Brain microvascular endothelial cell (primary cell): ENCODE measurements at regions not wholly inside any gene's neighbourhood (a gene's known extent, or its start where the extent isn't known, plus 50 kb on each side); places are given as distances from the start of the nearest gene placed in this dataset.

Experiments
- DNase-seq: peaks from one replicate; pipeline ENCODE4 v3.0.0-alpha.2; 2020
- H3K27ac ChIP-seq: fragments of 250-450 bp; sonication (Bioruptor Pico); 2 replicates; pipeline ENCODE4 v1.5.1; 2020; ENCODE audit warnings: mild to moderate bottlenecking, moderate library complexity
- H3K27me3 ChIP-seq: fragments of 250-450 bp; sonication (Bioruptor Pico); replicated peaks from 2 replicates; pipeline ENCODE4 v1.5.1; 2020; ENCODE audit warnings: mild to moderate bottlenecking
- H3K36me3 ChIP-seq: fragments of 250-450 bp; sonication (Bioruptor Pico); replicated peaks from 2 replicates; pipeline ENCODE4 v1.5.1; 2020; ENCODE audit warnings: mild to moderate bottlenecking
- H3K4me3 ChIP-seq: 2 replicates; pipeline ENCODE4 v1.5.1; 2011; ENCODE audit warnings: low read depth, mild to moderate bottlenecking, control low read depth, low read length, moderate library complexity
- in situ Hi-C: cut with HindIII; loops from 2 replicates; pipeline ENCODE4 v1.10.0; 2017; ENCODE audit warnings: low sequenced_read_pairs, low pct_ligation_motif_present
- TF ChIP-seq, protein P1 (sequence below): IDR thresholded peaks from 2 replicates; pipeline ENCODE4 v1.5.1; 2011; ENCODE audit warnings: low read depth, mild to moderate bottlenecking, moderate library complexity, low read length, control low read depth, inconsistent platforms; ENCODE audit errors: missing control alignments

DNA sequence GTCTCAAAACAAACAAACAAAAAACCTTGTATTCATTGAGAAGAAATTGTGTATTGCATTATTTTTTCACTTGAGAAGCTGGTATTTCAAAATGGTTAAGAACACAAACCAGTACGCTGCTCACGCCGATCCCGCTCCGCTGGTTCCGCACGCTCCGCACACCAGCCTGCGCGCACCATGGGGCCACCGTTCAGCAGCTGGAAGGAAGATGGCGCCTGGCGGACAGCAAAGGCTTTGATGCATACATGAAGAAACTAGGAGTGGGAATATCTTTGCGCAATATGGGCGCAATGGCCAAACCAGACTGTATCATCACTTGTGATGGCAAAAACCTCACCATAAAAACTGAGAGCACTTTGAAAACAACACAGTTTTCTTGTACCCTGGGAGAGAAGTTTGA is 75.7 kb downstream of the RBM43 start:
- TF ChIP-seq, protein P1, sequence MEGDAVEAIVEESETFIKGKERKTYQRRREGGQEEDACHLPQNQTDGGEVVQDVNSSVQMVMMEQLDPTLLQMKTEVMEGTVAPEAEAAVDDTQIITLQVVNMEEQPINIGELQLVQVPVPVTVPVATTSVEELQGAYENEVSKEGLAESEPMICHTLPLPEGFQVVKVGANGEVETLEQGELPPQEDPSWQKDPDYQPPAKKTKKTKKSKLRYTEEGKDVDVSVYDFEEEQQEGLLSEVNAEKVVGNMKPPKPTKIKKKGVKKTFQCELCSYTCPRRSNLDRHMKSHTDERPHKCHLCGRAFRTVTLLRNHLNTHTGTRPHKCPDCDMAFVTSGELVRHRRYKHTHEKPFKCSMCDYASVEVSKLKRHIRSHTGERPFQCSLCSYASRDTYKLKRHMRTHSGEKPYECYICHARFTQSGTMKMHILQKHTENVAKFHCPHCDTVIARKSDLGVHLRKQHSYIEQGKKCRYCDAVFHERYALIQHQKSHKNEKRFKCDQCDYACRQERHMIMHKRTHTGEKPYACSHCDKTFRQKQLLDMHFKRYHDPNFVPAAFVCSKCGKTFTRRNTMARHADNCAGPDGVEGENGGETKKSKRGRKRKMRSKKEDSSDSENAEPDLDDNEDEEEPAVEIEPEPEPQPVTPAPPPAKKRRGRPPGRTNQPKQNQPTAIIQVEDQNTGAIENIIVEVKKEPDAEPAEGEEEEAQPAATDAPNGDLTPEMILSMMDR = no peak
- in situ Hi-C loops = no loop called here
- H3K36me3 ChIP-seq = no peaks in the 10 kb centered on the region

DNA sequence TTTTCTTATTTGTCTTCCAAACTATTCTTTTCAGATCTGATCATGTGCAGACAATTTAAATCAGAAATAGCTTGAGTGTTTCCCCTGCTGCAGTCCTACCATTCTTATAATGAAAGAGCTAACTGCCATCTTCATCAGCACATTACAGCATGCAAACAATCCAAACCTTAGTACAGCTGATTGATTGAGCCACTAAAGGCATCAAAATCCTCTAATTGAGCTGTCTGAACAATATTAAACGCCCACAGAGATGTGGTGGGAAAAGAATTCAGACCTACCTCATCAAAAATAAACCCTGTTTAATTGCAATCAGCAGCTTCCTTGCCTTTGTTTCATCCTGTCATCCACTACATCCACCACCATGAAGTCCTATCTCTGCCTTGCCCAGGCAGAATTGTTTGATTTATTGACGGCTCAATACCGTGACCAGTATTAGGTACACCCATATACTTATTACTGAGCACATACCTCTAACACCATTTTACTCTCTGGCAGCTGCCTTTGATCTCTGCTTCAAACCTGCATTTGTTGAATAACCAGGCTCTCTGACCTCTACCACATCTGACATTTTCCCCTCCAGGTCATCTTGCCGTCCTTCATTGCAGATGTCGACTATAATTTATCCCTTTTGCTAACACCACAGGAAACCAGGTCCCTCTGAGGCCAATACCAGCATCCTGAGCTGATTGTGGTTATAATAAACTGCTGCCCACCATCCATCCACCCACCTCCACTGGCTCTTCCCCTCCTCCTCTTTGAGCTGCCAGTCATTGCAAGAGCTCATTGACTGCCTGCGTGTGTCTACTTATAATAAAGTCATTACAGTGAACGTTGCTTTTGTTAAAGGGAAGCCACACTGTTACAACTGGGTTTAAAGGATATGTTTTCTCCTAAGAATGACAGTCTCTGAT is 78.5 kb downstream of the RBM43 start:
- TF ChIP-seq, protein P1 = no peak
- no peaks in the 10 kb centered on the region for H3K27me3 ChIP-seq
- no peak overlapping the region for H3K4me3 ChIP-seq
- in situ Hi-C loops = no loop called here
- no peaks in the 10 kb centered on the region for H3K36me3 ChIP-seq
- no peak for DNase-seq
- no peak overlapping the region for H3K27ac ChIP-seq

More for the DNA sequence above, 75.7 kb downstream of the RBM43 start:
- no peaks in the 10 kb centered on the region for H3K27me3 ChIP-seq
- DNase-seq = no peak
- H3K4me3 ChIP-seq = no peak overlapping the region
- no peak overlapping the region for H3K27ac ChIP-seq

DNA sequence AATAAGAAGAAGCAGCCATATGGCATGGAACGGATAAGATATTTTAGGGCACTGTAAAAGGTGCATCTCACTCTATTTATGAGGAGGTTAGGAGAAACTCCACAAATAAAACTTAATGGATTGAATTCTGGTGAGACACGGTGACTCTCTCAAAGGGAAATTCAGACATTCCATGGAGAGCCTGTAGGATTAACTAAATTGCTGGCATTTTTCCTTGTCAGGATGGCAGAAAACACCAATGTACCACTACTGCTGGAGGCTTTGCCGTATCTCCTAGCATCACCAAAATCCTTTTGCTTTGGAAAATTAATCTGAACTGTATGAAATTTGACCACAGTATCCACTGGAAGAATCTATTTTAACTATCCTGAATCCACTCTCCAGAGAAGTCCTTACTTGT is 79.3 kb downstream of the RBM43 start:
- in situ Hi-C loops = no loop called here
- DNase-seq = no peak
- Histone ChIP-seq H3K4me3 (no peak overlapping the region), H3K27me3 (no peaks in the 10 kb centered on the region), H3K36me3 (no peaks in the 10 kb centered on the region), H3K27ac (no peak overlapping the region)
- TF ChIP-seq, protein P1 = no peak

DNA sequence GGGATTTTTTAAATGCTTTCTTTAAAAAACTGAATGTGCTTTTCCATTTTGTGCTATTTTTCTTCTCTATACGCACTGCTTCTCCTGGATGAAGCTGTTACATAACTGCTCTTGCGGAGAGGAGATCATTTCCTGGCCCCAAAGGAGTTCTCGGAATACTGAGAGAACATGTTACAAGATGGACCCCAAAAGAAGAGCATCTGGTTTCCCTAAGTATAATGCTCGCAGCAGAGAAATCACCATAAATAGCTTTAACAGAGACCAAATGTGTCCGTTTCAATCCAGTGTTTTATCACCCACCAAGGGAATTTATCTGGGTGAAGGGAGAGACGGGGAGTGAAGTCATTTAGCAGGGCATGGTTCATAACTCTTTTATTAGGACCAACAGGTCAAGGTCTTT is 80.1 kb downstream of the RBM43 start:
- H3K27me3 ChIP-seq = no peaks in the 10 kb centered on the region
- in situ Hi-C loops = no loop called here

DNA sequence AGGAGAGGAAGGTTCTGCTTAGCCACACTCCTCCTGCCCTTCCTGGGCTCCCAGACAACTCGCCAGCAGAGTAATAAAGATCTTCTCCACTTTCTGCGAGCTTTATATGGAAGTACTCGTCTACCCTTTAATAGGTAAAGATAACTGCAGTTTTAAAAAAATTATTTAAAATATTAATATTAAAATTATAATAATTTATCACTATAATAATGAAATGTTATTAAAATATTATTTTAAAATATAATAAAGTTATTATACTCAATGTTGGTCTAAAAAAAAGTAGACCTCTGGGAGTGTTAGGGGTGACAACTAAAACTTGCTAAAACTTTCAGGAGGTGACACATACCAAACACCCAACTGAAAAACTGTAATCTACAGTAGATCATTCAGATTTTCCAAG is 81.5 kb downstream of the RBM43 start:
- Histone ChIP-seq H3K36me3 (no peaks in the 10 kb centered on the region), H3K4me3 (no peak overlapping the region), H3K27ac (no peak overlapping the region), H3K27me3 (no peaks in the 10 kb centered on the region)
- no peak for DNase-seq
- TF ChIP-seq, protein P1 = no peak
- in situ Hi-C loops = no loop called here

More for the DNA sequence above, 80.1 kb downstream of the RBM43 start:
- H3K36me3 ChIP-seq = no peaks in the 10 kb centered on the region
- TF ChIP-seq, protein P1 = no peak
- no peak overlapping the region for H3K27ac ChIP-seq
- no peak overlapping the region for H3K4me3 ChIP-seq
- no peak for DNase-seq

DNA sequence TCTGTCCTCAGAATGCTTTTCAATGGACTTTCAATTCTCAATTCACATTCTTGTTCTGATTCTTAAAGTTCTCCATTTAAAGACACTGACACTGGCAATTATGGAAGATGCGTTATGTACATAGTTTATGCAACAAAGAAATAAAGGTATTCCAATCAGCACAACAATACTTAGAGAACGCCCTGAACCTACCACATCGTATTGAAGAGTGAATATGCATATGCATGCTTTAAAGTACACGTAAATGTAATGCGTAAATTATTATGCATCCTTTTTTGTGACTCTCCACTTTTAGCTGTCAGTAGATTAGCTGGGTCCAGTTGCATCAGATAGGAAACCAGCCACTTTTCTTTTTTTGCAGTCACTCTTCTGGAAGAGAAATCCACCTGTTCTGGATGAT is 83.5 kb downstream of the RBM43 start:
- Histone ChIP-seq H3K36me3 (no peaks in the 10 kb centered on the region), H3K27me3 (no peaks in the 10 kb centered on the region), H3K4me3 (no peak overlapping the region), H3K27ac (no peak overlapping the region)
- TF ChIP-seq, protein P1 = no peak
- in situ Hi-C loops = no loop called here
- no peak for DNase-seq
